ENCODE measurements at regions not wholly inside any gene's neighbourhood (a gene's known extent, or its start where the extent isn't known, plus 50 kb on each side); places are given as distances from the start of the nearest gene placed in this dataset.

DNA sequence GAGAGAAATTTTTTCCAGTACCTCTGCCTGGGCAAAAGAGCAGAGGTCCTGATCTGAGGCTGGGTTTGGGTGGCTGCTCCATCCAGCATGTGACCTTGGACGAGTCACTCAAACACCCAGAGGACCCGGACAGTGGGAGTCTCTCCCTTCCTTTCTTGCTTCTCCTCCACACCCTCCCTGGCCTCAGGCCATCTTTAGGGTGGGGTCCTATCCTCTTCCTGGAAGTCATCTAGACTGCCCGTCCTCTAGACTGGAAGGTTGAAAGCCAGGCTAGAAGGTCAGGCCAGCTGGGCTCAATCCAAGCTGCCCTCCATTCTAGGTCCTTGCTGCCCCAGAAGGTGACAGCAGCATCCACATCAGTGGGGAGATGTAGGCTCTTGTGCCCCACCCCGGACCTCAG, 599.5 kb downstream of the MATN1 start:
- Histone ChIP-seq H3K27ac (no peak overlapping the region), H3K4me3 (no peak overlapping the region), H3K9me3 (peaks cover 0 to 11% (median 0%) of the 10 kb centered on the region in 11 donors), H3K27me3 (no peaks in the 10 kb centered on the region), H3K36me3 (no peaks in the 10 kb centered on the region), H3K4me1 (peaks cover 0 to 32% (median 5%) of the 10 kb centered on the region in 9 donors)
- intact Hi-C loops (cut with DNase I) = loop anchor here in 1 of 10 donors (2.0 kb wide), 1 partner anchor 31 kb away; no protein-coding TSS in a partner anchor
- DNase-seq (peak; percentile 37 to 43), ATAC-seq (peak in 6 of 8 donors; percentile 37 to 75 (median 50))
- whole genome bisulfite sequencing, 2 donors = 52 to 60% methylated on average over 4 of the region's 4 CpGs
- TF ChIP-seq, protein P1, sequence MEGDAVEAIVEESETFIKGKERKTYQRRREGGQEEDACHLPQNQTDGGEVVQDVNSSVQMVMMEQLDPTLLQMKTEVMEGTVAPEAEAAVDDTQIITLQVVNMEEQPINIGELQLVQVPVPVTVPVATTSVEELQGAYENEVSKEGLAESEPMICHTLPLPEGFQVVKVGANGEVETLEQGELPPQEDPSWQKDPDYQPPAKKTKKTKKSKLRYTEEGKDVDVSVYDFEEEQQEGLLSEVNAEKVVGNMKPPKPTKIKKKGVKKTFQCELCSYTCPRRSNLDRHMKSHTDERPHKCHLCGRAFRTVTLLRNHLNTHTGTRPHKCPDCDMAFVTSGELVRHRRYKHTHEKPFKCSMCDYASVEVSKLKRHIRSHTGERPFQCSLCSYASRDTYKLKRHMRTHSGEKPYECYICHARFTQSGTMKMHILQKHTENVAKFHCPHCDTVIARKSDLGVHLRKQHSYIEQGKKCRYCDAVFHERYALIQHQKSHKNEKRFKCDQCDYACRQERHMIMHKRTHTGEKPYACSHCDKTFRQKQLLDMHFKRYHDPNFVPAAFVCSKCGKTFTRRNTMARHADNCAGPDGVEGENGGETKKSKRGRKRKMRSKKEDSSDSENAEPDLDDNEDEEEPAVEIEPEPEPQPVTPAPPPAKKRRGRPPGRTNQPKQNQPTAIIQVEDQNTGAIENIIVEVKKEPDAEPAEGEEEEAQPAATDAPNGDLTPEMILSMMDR (IDR thresholded peaks at IDR 0.05) = no peak

DNA sequence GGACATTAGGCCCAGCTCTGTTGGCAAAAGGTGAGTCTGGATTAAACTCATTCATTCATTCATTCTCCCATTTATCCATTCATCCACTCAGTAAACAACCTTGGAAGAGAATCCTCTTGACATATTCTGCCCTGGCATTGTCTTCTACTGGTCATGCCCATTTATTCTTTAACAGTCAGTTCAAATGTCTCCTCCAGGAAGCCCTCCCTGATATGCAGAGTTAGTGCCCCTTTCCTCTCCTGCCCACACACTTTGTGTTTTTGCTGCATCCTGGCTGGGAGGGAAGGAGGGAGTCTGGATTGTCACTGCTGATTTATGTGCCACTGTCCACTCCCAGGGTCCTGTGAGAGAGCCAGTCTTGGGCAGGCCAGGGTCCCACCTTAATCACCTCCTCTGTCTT, 600.3 kb downstream of the MATN1 start:
- Histone ChIP-seq H3K9me3 (peaks cover 0 to 11% (median 0%) of the 10 kb centered on the region in 11 donors), H3K4me1 (peaks cover 0 to 32% (median 5%) of the 10 kb centered on the region in 9 donors), H3K27me3 (no peaks in the 10 kb centered on the region), H3K27ac (no peak overlapping the region), H3K36me3 (no peaks in the 10 kb centered on the region), H3K4me3 (no peak overlapping the region)
- DNase-seq (no peak), ATAC-seq (no peak)
- intact Hi-C loops (cut with DNase I) = no loop called here
- TF ChIP-seq, protein P1 (IDR thresholded peaks at IDR 0.05) = no peak

DNA sequence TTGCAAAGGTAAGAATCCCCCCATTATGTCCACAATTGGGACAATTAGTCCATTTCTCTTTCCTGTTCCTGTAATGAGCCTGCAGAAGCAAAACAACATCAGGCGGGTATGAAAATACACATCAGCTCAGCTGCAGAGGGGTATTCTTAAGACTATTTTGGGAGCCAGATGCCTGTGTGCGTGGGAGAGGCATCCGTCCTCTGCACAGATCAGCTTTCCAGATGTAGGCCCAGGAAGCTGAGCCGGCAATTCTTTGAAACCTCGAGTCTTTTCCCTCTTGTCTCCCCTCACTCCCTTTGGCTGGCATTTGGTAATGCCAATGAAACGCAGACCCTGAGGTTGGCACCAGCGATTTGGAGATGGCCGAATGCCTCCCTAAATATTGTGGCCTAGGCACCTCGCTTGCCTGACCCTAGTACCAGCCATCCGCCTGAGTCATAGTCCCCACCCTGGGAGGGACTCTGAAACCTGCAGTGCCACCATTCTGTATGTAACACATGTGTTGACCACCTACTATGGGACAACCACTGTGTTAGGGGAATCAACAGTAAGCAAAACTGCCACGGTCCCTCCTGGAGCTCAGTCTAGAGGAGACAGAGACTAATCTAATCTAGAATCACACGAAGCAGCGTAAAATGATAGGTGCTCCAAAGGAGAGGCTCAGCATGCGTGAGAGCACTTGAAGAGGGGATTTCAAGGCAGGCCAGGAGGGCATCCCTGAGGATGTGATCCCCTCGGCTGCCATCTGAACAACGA, 603.0 kb downstream of the MATN1 start:
- H3K9me3 ChIP-seq = no peaks in the 10 kb centered on the region
- 67 to 72% methylated on average over 16 of the region's 16 CpGs for WGBS, 2 donors
- ATAC-seq (peak in 4 of 8 donors; percentile 35 to 75 (median 62)), DNase-seq (peak in 1 of 2 donors; percentile 22)
- H3K4me3 ChIP-seq = no peak overlapping the region
- TF ChIP-seq, protein P1 (IDR thresholded peaks at IDR 0.05) = no peak
- H3K27ac ChIP-seq = no peak overlapping the region
- peaks cover 0 to 5% (median 0%) of the 10 kb centered on the region in 7 donors for H3K27me3 ChIP-seq
- H3K36me3 ChIP-seq = no peaks in the 10 kb centered on the region
- peaks cover 0 to 32% (median 5%) of the 10 kb centered on the region in 9 donors for H3K4me1 ChIP-seq
- intact Hi-C loops (cut with DNase I) = no loop called here

DNA sequence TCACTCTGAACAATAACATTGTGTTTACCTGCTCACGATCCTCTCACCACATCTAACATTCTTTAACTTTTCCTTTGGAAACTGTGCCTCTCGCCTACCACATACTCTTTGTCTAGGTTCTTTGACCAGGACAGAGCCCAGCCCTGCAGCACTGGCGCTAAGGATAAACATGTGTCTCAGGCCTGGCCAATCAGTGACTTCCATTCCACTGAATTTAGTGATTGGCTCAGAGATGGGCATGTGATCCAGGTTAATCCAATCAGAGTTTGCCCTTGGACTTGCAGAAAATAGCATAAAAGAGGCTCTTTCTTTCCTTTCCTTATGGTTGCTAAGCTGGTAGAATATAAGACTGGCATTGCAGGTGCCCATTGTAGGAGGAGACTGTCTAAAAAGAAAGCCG, 605.7 kb downstream of the MATN1 start:
- ATAC-seq = no peak
- Histone ChIP-seq H3K27me3 (peaks cover 0 to 19% (median 9%) of the 10 kb centered on the region in 7 donors), H3K4me1 (peaks cover 0 to 18% (median 5%) of the 10 kb centered on the region in 9 donors), H3K36me3 (no peaks in the 10 kb centered on the region), H3K9me3 (no peaks in the 10 kb centered on the region), H3K27ac (no peak overlapping the region), H3K4me3 (no peak overlapping the region)
- TF ChIP-seq, protein P1 (IDR thresholded peaks at IDR 0.05) = no peak
- DNase-seq = no peak
- intact Hi-C loops (cut with DNase I) = loop anchor here in 5 of 10 donors (10.0 kb wide), 5 partner anchors 267 to 873 kb away; no protein-coding TSS in a partner anchor
- 94 to 95% methylated on average over 4 of the region's 4 CpGs for WGBS, 2 donors

Data from heart right ventricle (tissue), 16 donors.